Activated naive CD8-positive, alpha-beta T cell treated with anti-CD3 and anti-CD28 coated beads, Interleukin-2, amount 10 ng/mL, durations not matched to agents 7 days and 5 days (primary cell): ENCODE measurements at regions not wholly inside any gene's neighbourhood (a gene's known extent, or its start where the extent isn't known, plus 50 kb on each side); places are given as distances from the start of the nearest gene placed in this dataset.

ENCODE experiments used
- ATAC-seq: fragments of 150-1000 bp; cut with Tn5 transposase; one replicate; pipeline ENCODE4 v1.10.0; 2021; ENCODE audit warnings: low read depth, moderate library complexity
- POLR2A ChIA-PET: fragments of 350-600 bp; sonication (Branson Sonifier 250); formaldehyde crosslinking; loops from one replicate; lab custom pipeline; 2021; ENCODE audit warnings: antibody characterized with exemption; lab: Charles Lee
- DNase-seq: peaks from one replicate; pipeline ENCODE4 v3.0.0; 2021
- H3K27ac Mint-ChIP-seq: one replicate; pipeline ENCODE4 v1.8.0; 2022; ENCODE audit warnings: mild to moderate bottlenecking, mixed read lengths
- H3K27me3 Mint-ChIP-seq: one replicate; pipeline ENCODE4 v1.8.0; 2022; ENCODE audit warnings: mild to moderate bottlenecking, moderate library complexity, mixed read lengths
- H3K36me3 Mint-ChIP-seq: one replicate; pipeline ENCODE4 v1.8.0; 2021; ENCODE audit warnings: mild to moderate bottlenecking, mixed read lengths
- H3K4me1 Mint-ChIP-seq: one replicate; pipeline ENCODE4 v1.8.0; 2021; ENCODE audit warnings: mixed read lengths
- H3K4me3 Mint-ChIP-seq: one replicate; pipeline ENCODE4 v1.8.0; 2022; ENCODE audit warnings: mild to moderate bottlenecking, moderate library complexity, mixed read lengths
- H3K9me3 Mint-ChIP-seq: one replicate; pipeline ENCODE4 v1.8.0; 2021; ENCODE audit warnings: mixed read lengths

- Mint-ChIP-seq H3K36me3 (no peaks in the 10 kb centered on the region), H3K27ac (no peak overlapping the region), H3K9me3 (no peaks in the 10 kb centered on the region), H3K4me3 (no peak overlapping the region), H3K27me3 (no peaks in the 10 kb centered on the region), H3K4me1 (no peaks in the 10 kb centered on the region)
- DNase-seq (no peak), ATAC-seq (no peak)
- POLR2A ChIA-PET: no interaction called here
Observed at GRCh38 chr4:19002170-19002569, 980.6 kb upstream of the LCORL start.

GRCh38 chr4:18999595-18999994 is 978.0 kb upstream of the LCORL start:
- DNase-seq (no peak), ATAC-seq (no peak)
- Mint-ChIP-seq H3K9me3 (no peaks in the 10 kb centered on the region), H3K27ac (no peak overlapping the region), H3K36me3 (no peaks in the 10 kb centered on the region), H3K4me1 (no peaks in the 10 kb centered on the region), H3K4me3 (no peak overlapping the region), H3K27me3 (no peaks in the 10 kb centered on the region)
- POLR2A ChIA-PET: no interaction called here

GRCh38 chr4:18981234-18981615 is 959.7 kb upstream of the LCORL start:
- Mint-ChIP-seq H3K9me3 (peaks cover 2% of the 10 kb centered on the region), H3K27me3 (no peaks in the 10 kb centered on the region), H3K4me3 (no peak overlapping the region), H3K36me3 (no peaks in the 10 kb centered on the region), H3K27ac (no peak overlapping the region), H3K4me1 (no peaks in the 10 kb centered on the region)
- POLR2A ChIA-PET: no interaction called here
- ATAC-seq (no peak), DNase-seq (no peak)

GRCh38 chr4:18980516-18981233 is 959.1 kb upstream of the LCORL start:
- H3K4me3 Mint-ChIP-seq: no peak overlapping the region
- no peaks in the 10 kb centered on the region for H3K4me1 Mint-ChIP-seq
- no peak overlapping the region for H3K27ac Mint-ChIP-seq
- no peak for DNase-seq
- POLR2A ChIA-PET: no interaction called here
- ATAC-seq: no peak
- no peaks in the 10 kb centered on the region for H3K36me3 Mint-ChIP-seq
- peaks cover 2% of the 10 kb centered on the region for H3K9me3 Mint-ChIP-seq
- H3K27me3 Mint-ChIP-seq: no peaks in the 10 kb centered on the region

- Mint-ChIP-seq H3K4me1 (no peaks in the 10 kb centered on the region), H3K27me3 (no peaks in the 10 kb centered on the region), H3K9me3 (peaks cover 7% of the 10 kb centered on the region), H3K4me3 (no peak overlapping the region), H3K27ac (no peak overlapping the region), H3K36me3 (no peaks in the 10 kb centered on the region)
- ATAC-seq (no peak), DNase-seq (no peak)
- POLR2A ChIA-PET: no interaction called here
Observed at GRCh38 chr4:18976884-18977283, 955.3 kb upstream of the LCORL start.

- Mint-ChIP-seq H3K27me3 (no peaks in the 10 kb centered on the region), H3K27ac (no peak overlapping the region), H3K9me3 (peaks cover 7% of the 10 kb centered on the region), H3K36me3 (no peaks in the 10 kb centered on the region), H3K4me3 (no peak overlapping the region), H3K4me1 (no peaks in the 10 kb centered on the region)
- ATAC-seq (no peak), DNase-seq (no peak)
- POLR2A ChIA-PET: no interaction called here
Observed at GRCh38 chr4:18975916-18976808, 954.6 kb upstream of the LCORL start.

- Mint-ChIP-seq H3K27me3 (no peaks in the 10 kb centered on the region), H3K4me3 (no peak overlapping the region), H3K4me1 (no peaks in the 10 kb centered on the region), H3K27ac (no peak overlapping the region), H3K9me3 (peaks cover 5% of the 10 kb centered on the region), H3K36me3 (no peaks in the 10 kb centered on the region)
- DNase-seq (no peak), ATAC-seq (no peak)
- POLR2A ChIA-PET: no interaction called here
Observed at GRCh38 chr4:18973296-18973695, 951.7 kb upstream of the LCORL start.

- DNase-seq: no peak
- H3K9me3 Mint-ChIP-seq: peaks cover 8% of the 10 kb centered on the region
- H3K4me3 Mint-ChIP-seq: no peak overlapping the region
- no peak for ATAC-seq
- H3K27ac Mint-ChIP-seq: no peak overlapping the region
- no peaks in the 10 kb centered on the region for H3K4me1 Mint-ChIP-seq
- POLR2A ChIA-PET: no interaction called here
- no peaks in the 10 kb centered on the region for H3K36me3 Mint-ChIP-seq
- H3K27me3 Mint-ChIP-seq: no peaks in the 10 kb centered on the region
Observed at GRCh38 chr4:18961879-18962278, 940.3 kb upstream of the LCORL start.

GRCh38 chr4:18961266-18961665 is 939.7 kb upstream of the LCORL start:
- Mint-ChIP-seq H3K27ac (no peak overlapping the region), H3K9me3 (peaks cover 8% of the 10 kb centered on the region), H3K4me1 (no peaks in the 10 kb centered on the region), H3K4me3 (no peak overlapping the region), H3K27me3 (no peaks in the 10 kb centered on the region), H3K36me3 (no peaks in the 10 kb centered on the region)
- POLR2A ChIA-PET: no interaction called here
- DNase-seq (no peak), ATAC-seq (no peak)

- Mint-ChIP-seq H3K4me3 (no peak overlapping the region), H3K9me3 (peaks cover 8% of the 10 kb centered on the region), H3K4me1 (no peaks in the 10 kb centered on the region), H3K27me3 (no peaks in the 10 kb centered on the region), H3K27ac (no peak overlapping the region), H3K36me3 (no peaks in the 10 kb centered on the region)
- DNase-seq (no peak), ATAC-seq (no peak)
- POLR2A ChIA-PET: no interaction called here
Observed at GRCh38 chr4:18957716-18958115, 936.2 kb upstream of the LCORL start.

GRCh38 chr4:18954538-18954937 is 933.0 kb upstream of the LCORL start:
- Mint-ChIP-seq H3K4me3 (no peak overlapping the region), H3K27ac (no peak overlapping the region), H3K4me1 (no peaks in the 10 kb centered on the region), H3K9me3 (peaks cover 2% of the 10 kb centered on the region), H3K36me3 (no peaks in the 10 kb centered on the region), H3K27me3 (no peaks in the 10 kb centered on the region)
- no peak for ATAC-seq
- POLR2A ChIA-PET: no interaction called here
- no peak for DNase-seq

GRCh38 chr4:18953613-18954012 is 932.1 kb upstream of the LCORL start:
- POLR2A ChIA-PET: no interaction called here
- no peaks in the 10 kb centered on the region for H3K4me1 Mint-ChIP-seq
- H3K9me3 Mint-ChIP-seq: no peaks in the 10 kb centered on the region
- no peak overlapping the region for H3K4me3 Mint-ChIP-seq
- no peak overlapping the region for H3K27ac Mint-ChIP-seq
- H3K27me3 Mint-ChIP-seq: no peaks in the 10 kb centered on the region
- no peaks in the 10 kb centered on the region for H3K36me3 Mint-ChIP-seq
- ATAC-seq (no peak), DNase-seq (no peak)

GRCh38 chr4:18945464-18945863 is 923.9 kb upstream of the LCORL start:
- H3K27ac Mint-ChIP-seq: no peak overlapping the region

GRCh38 chr4:18942874-18943273 is 921.3 kb upstream of the LCORL start:
- Mint-ChIP-seq H3K27me3 (no peaks in the 10 kb centered on the region), H3K27ac (no peak overlapping the region), H3K4me3 (no peak overlapping the region), H3K9me3 (no peaks in the 10 kb centered on the region), H3K4me1 (no peaks in the 10 kb centered on the region), H3K36me3 (no peaks in the 10 kb centered on the region)
- POLR2A ChIA-PET: no interaction called here
- no peak for ATAC-seq
- DNase-seq: no peak

More at GRCh38 chr4:18945464-18945863, 923.9 kb upstream of the LCORL start:
- no peaks in the 10 kb centered on the region for H3K9me3 Mint-ChIP-seq
- no peak overlapping the region for H3K4me3 Mint-ChIP-seq
- DNase-seq (no peak), ATAC-seq (no peak)
- POLR2A ChIA-PET: no interaction called here
- no peaks in the 10 kb centered on the region for H3K27me3 Mint-ChIP-seq
- no peaks in the 10 kb centered on the region for H3K36me3 Mint-ChIP-seq
- H3K4me1 Mint-ChIP-seq: no peaks in the 10 kb centered on the region
